ENCODE measurements at regions not wholly inside any gene's neighbourhood (a gene's known extent, or its start where the extent isn't known, plus 50 kb on each side); places are given as distances from the start of the nearest gene placed in this dataset.

DNA sequence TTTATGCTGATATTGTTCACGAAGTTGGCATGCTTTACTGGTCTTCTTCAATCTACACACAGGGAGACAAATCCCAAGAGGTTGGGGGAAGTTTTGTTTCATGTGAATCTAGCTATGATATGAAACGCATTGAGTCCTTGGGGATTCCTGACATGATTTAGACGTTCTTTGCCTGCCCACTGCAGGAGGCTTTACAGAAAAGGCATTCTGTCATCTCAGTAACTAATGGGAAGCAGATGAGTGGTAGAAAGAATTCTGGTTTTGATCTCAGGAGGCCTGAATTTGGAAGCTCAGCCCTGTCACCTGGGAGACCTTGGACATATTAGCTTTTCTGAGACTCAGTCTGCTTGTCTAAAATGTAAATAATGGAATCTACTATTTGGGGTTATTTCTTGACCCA lies 383.0 kb upstream of the NFIA start:
- TF ChIP-seq, protein P1, sequence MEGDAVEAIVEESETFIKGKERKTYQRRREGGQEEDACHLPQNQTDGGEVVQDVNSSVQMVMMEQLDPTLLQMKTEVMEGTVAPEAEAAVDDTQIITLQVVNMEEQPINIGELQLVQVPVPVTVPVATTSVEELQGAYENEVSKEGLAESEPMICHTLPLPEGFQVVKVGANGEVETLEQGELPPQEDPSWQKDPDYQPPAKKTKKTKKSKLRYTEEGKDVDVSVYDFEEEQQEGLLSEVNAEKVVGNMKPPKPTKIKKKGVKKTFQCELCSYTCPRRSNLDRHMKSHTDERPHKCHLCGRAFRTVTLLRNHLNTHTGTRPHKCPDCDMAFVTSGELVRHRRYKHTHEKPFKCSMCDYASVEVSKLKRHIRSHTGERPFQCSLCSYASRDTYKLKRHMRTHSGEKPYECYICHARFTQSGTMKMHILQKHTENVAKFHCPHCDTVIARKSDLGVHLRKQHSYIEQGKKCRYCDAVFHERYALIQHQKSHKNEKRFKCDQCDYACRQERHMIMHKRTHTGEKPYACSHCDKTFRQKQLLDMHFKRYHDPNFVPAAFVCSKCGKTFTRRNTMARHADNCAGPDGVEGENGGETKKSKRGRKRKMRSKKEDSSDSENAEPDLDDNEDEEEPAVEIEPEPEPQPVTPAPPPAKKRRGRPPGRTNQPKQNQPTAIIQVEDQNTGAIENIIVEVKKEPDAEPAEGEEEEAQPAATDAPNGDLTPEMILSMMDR (IDR thresholded peaks at IDR 0.05): no peak
- TF ChIP-seq POLR2A (IDR thresholded peaks at IDR 0.05): no peak
- TF ChIP-seq POLR2AphosphoS5 (IDR thresholded peaks at IDR 0.05): no peak

All from breast epithelium (tissue), 3 donors.